Stimulated activated effector memory CD8-positive, alpha-beta T cell treated with anti-CD3 and anti-CD28 coated beads, Interleukin-12 subunit alpha, Interleukin-12 subunit beta, amount 100 ng/mL, for 72 hours (primary cell): ENCODE measurements at regions not wholly inside any gene's neighbourhood (a gene's known extent, or its start where the extent isn't known, plus 50 kb on each side); places are given as distances from the start of the nearest gene placed in this dataset.

Experiments used
- ATAC-seq: fragments of 150-1000 bp; cut with Tn5 transposase; 2 replicates; pipeline ENCODE4 v1.10.0; 2021
- DNase-seq, 2 donors: peaks; one replicate each; pipeline ENCODE4 v3.0.0; 2021 to 2022; ENCODE audit warnings: low spot score in 2 of 2
- H3K27ac Mint-ChIP-seq: one replicate; pipeline ENCODE4 v1.8.0; 2022; ENCODE audit warnings: mild to moderate bottlenecking, mixed read lengths
- H3K36me3 Mint-ChIP-seq: one replicate; pipeline ENCODE4 v1.8.0; 2022; ENCODE audit warnings: mild to moderate bottlenecking, mixed read lengths
- H3K4me1 Mint-ChIP-seq: one replicate; pipeline ENCODE4 v1.8.0; 2022; ENCODE audit warnings: mixed read lengths
- H3K4me3 Mint-ChIP-seq: one replicate; pipeline ENCODE4 v1.8.0; 2022; ENCODE audit warnings: mild to moderate bottlenecking, mixed read lengths
- H3K9me3 Mint-ChIP-seq: one replicate; pipeline ENCODE4 v1.8.0; 2022; ENCODE audit warnings: mixed read lengths

- H3K9me3 Mint-ChIP-seq: peaks cover 6% of the 10 kb centered on the region
Observed at GRCh38 chr13:70380809-70381208, 272.6 kb upstream of the KLHL1 start.

DNA sequence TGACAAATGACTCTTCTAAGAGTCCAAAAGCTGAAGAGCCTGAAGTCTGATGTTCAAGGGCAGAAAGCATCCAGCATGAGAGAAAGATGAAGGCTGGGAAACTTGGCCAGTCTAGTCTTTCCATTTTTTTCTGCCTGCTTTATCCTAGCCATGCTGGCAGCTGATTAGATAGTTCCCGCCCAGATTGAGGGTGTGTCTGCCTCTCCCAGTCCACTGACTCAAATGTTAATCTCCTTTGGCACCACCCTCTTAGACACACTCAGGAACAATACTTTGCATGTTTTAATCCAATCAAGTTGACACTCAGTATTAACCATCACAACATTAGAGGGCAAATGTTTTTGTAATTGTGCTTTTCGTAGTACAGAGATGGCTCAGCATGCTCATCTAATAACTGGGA, 267.5 kb upstream of the KLHL1 start:
- Mint-ChIP-seq H3K4me1 (no peaks in the 10 kb centered on the region), H3K4me3 (no peak overlapping the region)
- no peak for DNase-seq

More at GRCh38 chr13:70380809-70381208, 272.6 kb upstream of the KLHL1 start:
- DNase-seq (no peak), ATAC-seq (no peak)
- no peak overlapping the region for H3K27ac Mint-ChIP-seq
- no peaks in the 10 kb centered on the region for H3K4me1 Mint-ChIP-seq
- no peak overlapping the region for H3K4me3 Mint-ChIP-seq
- no peaks in the 10 kb centered on the region for H3K36me3 Mint-ChIP-seq

GRCh38 chr13:70370924-70371323, 262.7 kb upstream of the KLHL1 start:
- H3K9me3 Mint-ChIP-seq: peaks cover 11% of the 10 kb centered on the region
- H3K4me3 Mint-ChIP-seq: no peak overlapping the region
- DNase-seq (no peak), ATAC-seq (no peak)
- no peaks in the 10 kb centered on the region for H3K4me1 Mint-ChIP-seq
- H3K36me3 Mint-ChIP-seq: no peaks in the 10 kb centered on the region
- no peak overlapping the region for H3K27ac Mint-ChIP-seq

More for the DNA sequence above, 267.5 kb upstream of the KLHL1 start:
- ATAC-seq: no peak
- peaks cover 10% of the 10 kb centered on the region for H3K9me3 Mint-ChIP-seq
- H3K36me3 Mint-ChIP-seq: no peaks in the 10 kb centered on the region
- no peak overlapping the region for H3K27ac Mint-ChIP-seq

- H3K9me3 Mint-ChIP-seq: peaks cover 7% of the 10 kb centered on the region
- no peaks in the 10 kb centered on the region for H3K4me1 Mint-ChIP-seq
- no peak overlapping the region for H3K4me3 Mint-ChIP-seq
- DNase-seq: no peak
- ATAC-seq: no peak
- no peak overlapping the region for H3K27ac Mint-ChIP-seq
- H3K36me3 Mint-ChIP-seq: no peaks in the 10 kb centered on the region
Observed at GRCh38 chr13:70366720-70367119, 258.5 kb upstream of the KLHL1 start.

- ATAC-seq (no peak), DNase-seq (no peak)
- H3K9me3 Mint-ChIP-seq: peaks cover 3% of the 10 kb centered on the region
- no peaks in the 10 kb centered on the region for H3K36me3 Mint-ChIP-seq
- H3K4me1 Mint-ChIP-seq: no peaks in the 10 kb centered on the region
- no peak overlapping the region for H3K27ac Mint-ChIP-seq
- no peak overlapping the region for H3K4me3 Mint-ChIP-seq
Observed at GRCh38 chr13:70363991-70364390, 255.7 kb upstream of the KLHL1 start.

DNA sequence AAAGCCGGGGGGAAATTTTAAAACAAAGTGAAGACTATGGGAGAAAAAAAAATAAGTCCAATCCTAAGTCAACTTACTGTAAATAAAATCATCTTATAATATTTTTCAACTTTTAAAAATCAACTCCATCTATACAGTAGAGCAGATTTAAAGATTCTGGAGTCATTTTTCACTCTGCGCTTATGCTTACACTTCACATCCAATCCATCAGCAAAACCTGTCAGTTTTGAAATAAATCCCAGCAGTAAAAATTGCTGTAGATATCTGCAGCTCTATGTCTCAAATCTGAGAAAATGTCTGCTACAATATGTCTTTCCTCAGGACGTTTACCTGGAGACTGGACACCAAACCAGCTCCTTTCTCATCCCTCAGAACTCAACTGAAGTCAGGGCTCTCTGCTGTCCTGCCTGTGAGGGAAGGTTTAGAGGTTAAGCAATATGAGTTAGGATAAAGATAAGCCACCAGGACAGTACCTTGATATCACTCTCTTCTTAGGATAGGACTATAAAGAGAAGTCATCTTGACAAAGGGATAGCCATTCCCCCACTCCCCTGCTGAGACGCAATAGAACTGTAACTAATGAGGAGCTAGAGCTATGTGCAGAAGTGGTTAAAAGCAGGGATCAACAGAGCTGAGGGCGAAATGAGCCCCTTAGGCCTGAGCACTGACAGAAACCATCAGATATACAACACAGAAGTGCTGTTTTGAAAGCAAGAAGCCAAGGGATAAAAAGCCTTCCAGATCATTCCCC, 254.7 kb upstream of the KLHL1 start:
- ATAC-seq (no peak), DNase-seq (no peak)
- Mint-ChIP-seq H3K4me1 (no peaks in the 10 kb centered on the region), H3K9me3 (peaks cover 3% of the 10 kb centered on the region), H3K27ac (no peak overlapping the region), H3K36me3 (no peaks in the 10 kb centered on the region), H3K4me3 (no peak overlapping the region)

DNA sequence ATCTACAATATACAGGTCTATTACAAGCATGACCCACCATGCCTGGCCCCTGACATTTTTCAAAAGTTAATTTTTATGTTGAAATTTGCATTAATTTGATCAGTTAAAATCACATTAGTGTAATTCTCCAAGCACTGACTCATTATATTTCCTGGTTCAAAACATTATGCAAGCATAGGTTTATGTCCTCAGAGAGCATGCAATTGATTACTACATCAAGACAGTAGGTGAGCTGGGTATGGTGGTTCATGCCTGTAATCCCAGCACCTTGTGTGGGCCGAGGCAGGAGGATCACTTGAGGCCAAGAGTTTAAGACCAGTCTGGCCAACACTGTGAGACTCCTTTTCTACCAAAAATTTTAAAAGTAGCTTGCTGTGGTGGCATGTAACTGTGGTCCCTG, 248.8 kb upstream of the KLHL1 start:
- no peak for ATAC-seq
- H3K27ac Mint-ChIP-seq: no peak overlapping the region
- no peak for DNase-seq
- no peaks in the 10 kb centered on the region for H3K36me3 Mint-ChIP-seq
- H3K4me1 Mint-ChIP-seq: no peaks in the 10 kb centered on the region
- no peak overlapping the region for H3K4me3 Mint-ChIP-seq
- peaks cover 3% of the 10 kb centered on the region for H3K9me3 Mint-ChIP-seq

GRCh38 chr13:70353096-70353495, 244.8 kb upstream of the KLHL1 start:
- no peak overlapping the region for H3K27ac Mint-ChIP-seq
- H3K36me3 Mint-ChIP-seq: no peaks in the 10 kb centered on the region
- no peak overlapping the region for H3K4me3 Mint-ChIP-seq
- H3K4me1 Mint-ChIP-seq: no peaks in the 10 kb centered on the region
- DNase-seq (no peak), ATAC-seq (no peak)
- peaks cover 3% of the 10 kb centered on the region for H3K9me3 Mint-ChIP-seq

- no peak overlapping the region for H3K27ac Mint-ChIP-seq
- H3K4me3 Mint-ChIP-seq: no peak overlapping the region
- peaks cover 7% of the 10 kb centered on the region for H3K9me3 Mint-ChIP-seq
- no peaks in the 10 kb centered on the region for H3K4me1 Mint-ChIP-seq
- DNase-seq (no peak), ATAC-seq (no peak)
- no peaks in the 10 kb centered on the region for H3K36me3 Mint-ChIP-seq
Observed at GRCh38 chr13:70347947-70348620, 239.8 kb upstream of the KLHL1 start.

DNA sequence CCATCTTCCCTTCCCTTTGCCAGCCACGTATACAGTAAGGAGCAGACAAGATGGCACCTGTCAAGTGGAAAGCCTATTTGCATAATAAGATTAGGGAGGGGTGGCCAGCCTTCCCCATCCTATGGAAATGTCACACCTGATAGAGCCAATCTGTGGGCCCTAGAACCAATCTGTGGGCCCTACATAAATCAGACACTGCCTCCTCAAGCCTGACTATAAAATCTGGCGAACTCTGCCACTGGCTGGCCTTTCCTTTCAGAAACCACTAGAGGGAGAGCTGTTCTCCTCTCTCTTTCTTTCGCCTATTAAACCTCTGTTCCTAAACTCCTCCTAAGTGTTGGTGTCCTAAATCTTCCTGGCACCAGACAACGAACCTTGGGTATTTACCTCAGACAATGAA, 231.5 kb upstream of the KLHL1 start:
- Mint-ChIP-seq H3K4me3 (no peak overlapping the region), H3K27ac (no peak overlapping the region), H3K4me1 (no peaks in the 10 kb centered on the region), H3K9me3 (peaks cover 5% of the 10 kb centered on the region), H3K36me3 (no peaks in the 10 kb centered on the region)
- no peak for ATAC-seq
- DNase-seq: no peak

DNA sequence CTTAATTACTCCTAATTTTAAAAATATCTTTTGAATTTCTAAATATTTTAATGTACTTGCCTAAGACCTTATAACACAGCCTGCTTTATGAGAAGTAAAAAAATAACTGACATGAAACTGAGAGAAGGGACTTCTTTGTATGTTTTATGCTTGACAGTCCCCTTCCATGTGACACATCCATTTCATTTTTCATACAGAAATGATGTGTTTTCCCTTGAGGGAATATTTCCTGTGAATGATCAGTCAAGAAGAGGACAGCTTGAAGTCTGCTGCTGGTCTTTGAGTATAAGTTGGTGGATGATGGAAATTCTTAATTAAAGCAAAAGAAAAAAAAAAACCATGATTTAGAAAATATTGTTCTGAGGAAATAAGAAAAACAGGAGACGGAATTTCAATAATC, 230.4 kb upstream of the KLHL1 start:
- no peak for ATAC-seq
- no peak overlapping the region for H3K4me3 Mint-ChIP-seq

DNA sequence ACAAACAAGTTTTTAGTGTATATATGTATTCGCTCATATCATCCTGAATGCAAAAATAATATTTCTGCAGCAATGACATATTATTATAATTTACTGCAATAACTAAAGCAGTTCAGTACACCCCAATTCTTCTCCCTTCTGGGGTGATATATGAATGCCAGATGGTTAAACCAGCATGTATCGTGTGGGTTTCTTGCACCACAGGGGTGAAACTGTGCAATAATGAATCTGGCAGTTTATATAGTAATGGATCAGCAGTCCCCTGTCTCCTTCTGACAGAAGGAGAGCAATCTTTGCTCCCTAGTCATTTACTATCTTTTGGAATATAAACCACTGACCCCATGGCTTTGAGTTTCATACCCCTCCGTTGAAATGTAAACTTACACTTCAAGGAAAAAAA, 228.6 kb upstream of the KLHL1 start:
- H3K4me1 Mint-ChIP-seq: no peaks in the 10 kb centered on the region
- H3K4me3 Mint-ChIP-seq: no peak overlapping the region
- no peaks in the 10 kb centered on the region for H3K36me3 Mint-ChIP-seq
- H3K27ac Mint-ChIP-seq: no peak overlapping the region
- DNase-seq (no peak), ATAC-seq (no peak)
- peaks cover 8% of the 10 kb centered on the region for H3K9me3 Mint-ChIP-seq

More for the DNA sequence above, 230.4 kb upstream of the KLHL1 start:
- Mint-ChIP-seq H3K27ac (no peak overlapping the region), H3K4me1 (no peaks in the 10 kb centered on the region), H3K9me3 (peaks cover 5% of the 10 kb centered on the region), H3K36me3 (no peaks in the 10 kb centered on the region)
- no peak for DNase-seq

DNA sequence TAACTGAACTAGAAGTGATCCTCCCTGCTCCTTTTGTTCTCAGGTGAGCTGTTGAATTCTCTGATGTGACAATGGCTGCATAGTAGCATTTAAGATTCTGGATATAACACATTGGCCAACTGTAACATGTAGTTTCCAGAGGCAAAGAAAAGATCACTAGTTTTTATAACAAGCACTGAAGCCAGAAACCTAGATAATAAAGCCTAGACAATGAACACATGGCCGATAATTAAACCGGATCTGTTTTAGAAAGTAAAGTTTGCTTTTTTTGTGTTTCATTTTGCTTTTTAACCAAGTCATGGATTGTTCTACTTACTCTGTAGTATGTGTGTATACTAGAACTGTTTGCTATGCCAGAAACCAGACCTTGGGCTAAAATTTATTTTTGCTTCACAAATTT, 225.5 kb upstream of the KLHL1 start:
- no peaks in the 10 kb centered on the region for H3K36me3 Mint-ChIP-seq
- peaks cover 13% of the 10 kb centered on the region for H3K9me3 Mint-ChIP-seq
- no peak overlapping the region for H3K27ac Mint-ChIP-seq
- ATAC-seq (no peak), DNase-seq (no peak)
- H3K4me1 Mint-ChIP-seq: no peaks in the 10 kb centered on the region
- H3K4me3 Mint-ChIP-seq: no peak overlapping the region

DNA sequence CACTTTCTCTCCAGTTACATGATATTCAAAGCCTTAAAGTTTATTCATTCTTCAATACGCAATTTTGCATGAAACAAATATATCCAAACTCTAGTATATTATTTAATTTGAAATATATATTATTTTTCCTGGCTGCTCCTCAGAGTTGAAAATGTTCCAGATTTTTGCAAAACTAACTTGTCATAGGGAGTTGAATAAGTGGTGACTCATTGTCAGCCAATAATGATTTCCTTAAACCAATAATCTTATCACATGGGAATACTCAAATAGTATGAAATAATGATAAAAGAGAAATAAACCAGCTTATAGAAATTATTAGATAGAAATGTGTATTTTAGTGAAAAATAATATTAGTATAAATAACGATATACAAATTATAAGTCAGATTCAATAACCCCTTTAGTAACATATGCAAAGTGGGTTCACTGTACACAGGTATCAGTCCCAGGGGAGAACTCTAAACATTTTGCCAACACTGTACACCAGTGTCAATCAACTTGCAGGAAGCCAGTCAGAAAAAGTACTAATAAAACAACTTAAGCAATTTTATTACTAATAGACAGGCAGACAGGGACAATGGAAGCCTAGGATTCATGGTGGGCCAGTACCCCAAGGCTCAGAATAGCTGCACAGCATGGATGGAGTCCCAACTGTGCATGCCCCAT, 222.6 kb upstream of the KLHL1 start:
- DNase-seq (no peak), ATAC-seq (no peak)
- no peaks in the 10 kb centered on the region for H3K36me3 Mint-ChIP-seq
- H3K9me3 Mint-ChIP-seq: peaks cover 8% of the 10 kb centered on the region
- no peak overlapping the region for H3K4me3 Mint-ChIP-seq
- H3K27ac Mint-ChIP-seq: no peak overlapping the region
- no peaks in the 10 kb centered on the region for H3K4me1 Mint-ChIP-seq

DNA sequence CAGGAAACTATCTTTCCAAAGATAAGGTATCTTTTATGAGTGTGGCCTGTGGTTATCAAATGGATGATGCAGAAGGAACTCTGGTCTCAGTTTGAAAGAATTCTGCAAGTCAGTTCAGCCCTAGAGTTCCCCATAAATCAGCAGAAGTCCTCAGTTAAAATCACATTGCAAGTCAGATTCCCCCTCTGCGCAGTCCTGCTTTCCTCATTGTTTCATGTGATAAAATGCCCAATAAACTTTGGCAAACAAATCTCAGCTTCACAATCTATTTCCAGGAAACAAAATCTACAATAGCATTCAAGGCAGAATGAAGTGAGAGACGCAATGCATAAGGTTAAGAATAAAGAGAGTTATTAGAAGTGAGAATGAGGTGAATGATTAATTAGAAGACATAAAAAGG, 216.3 kb upstream of the KLHL1 start:
- ATAC-seq: no peak
- no peak overlapping the region for H3K27ac Mint-ChIP-seq
- no peaks in the 10 kb centered on the region for H3K36me3 Mint-ChIP-seq
- no peaks in the 10 kb centered on the region for H3K4me1 Mint-ChIP-seq
- peaks cover 9% of the 10 kb centered on the region for H3K9me3 Mint-ChIP-seq
- no peak overlapping the region for H3K4me3 Mint-ChIP-seq
- no peak for DNase-seq

DNA sequence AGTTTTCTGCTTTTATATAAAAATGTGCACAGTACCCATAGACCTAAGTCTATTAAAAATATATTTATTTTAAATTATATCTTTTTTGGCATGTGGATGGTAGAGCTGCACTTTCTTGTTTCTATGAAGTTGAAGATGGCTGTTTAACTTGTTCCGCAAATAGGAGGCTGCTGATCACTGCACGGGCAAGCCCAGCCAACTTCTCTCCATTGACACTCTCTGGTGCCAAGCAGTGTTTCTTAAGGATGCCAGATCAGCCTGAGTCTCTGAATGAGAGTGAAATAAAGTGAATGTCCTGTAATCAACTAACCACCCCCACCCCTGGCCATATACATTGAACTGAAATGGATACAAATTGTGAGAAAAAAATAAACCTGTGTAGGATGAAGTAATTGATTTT, 202.9 kb upstream of the KLHL1 start:
- ATAC-seq: no peak
- Mint-ChIP-seq H3K27ac (no peak overlapping the region), H3K4me3 (no peak overlapping the region), H3K4me1 (no peaks in the 10 kb centered on the region), H3K9me3 (peaks cover 13% of the 10 kb centered on the region), H3K36me3 (no peaks in the 10 kb centered on the region)
- no peak for DNase-seq
